HG03342 (cell line): ENCODE measurements at regions not wholly inside any gene's neighbourhood (a gene's known extent, or its start where the extent isn't known, plus 50 kb on each side); places are given as distances from the start of the nearest gene placed in this dataset.
"Not testable (repeated sequence)": the region's sequence is repeated elsewhere in the genome, so short reads cannot be mapped to it uniquely, and the experiment has no call there.

Experiments
- ATAC-seq: cut with Tn5 transposase; IDR thresholded peaks from one replicate; pipeline ENCODE4 v1.9.1; 2021; ENCODE audit warnings: mild to moderate bottlenecking, moderate library complexity; ENCODE audit not compliant: unreplicated experiment

- no peak for ATAC-seq
Observed at GRCh38 chr9:29245351-29245750, 1672.1 kb upstream of the C9orf72 start.

GRCh38 chr9:29270400-29270799 is 1697.1 kb upstream of the C9orf72 start:
- not testable (repeated sequence) for ATAC-seq

DNA sequence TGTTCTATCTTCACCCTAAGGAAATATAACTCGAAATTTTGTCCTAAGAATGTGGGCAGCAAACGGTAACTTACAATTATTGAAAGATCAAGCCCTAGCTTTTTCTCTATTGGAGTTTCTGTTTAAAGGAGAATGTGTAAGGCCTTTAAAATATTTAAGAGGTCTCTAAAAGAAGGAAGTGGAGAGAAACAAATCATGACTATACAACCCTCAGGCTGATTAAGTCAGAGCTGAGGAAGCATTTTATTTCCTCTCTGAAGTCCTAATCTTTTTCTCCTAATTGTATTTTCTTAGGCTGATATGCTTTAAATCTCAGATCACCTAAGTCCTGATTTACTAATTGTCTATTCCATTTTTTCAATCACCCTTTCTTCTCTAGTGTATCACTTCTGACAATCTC is 1708.8 kb upstream of the C9orf72 start:
- ATAC-seq, result no peak

DNA sequence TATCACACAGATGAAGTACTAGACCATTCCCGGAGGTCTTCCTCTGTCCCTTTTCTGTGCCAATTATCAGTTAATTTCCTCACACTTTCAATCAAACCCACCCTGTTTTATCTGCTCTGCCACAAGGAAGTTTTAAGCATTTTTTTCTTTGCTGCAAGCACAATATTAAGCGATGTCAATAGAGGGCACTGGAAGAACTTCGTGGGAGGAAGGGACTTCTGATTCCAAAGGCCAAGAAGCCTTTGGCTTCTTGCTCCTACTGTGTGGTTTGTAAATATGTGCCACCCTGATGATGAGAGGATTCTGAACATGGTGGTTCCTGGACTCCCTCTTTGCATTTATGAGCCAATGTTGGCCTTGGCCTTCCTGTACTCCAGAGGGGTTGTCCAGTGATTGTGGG is 1712.5 kb upstream of the C9orf72 start:
- no peak for ATAC-seq

- ATAC-seq, result no peak
Observed at GRCh38 chr9:29289365-29289764, 1716.1 kb upstream of the C9orf72 start.

GRCh38 chr9:29290516-29290915 is 1717.2 kb upstream of the C9orf72 start:
- no peak for ATAC-seq

DNA sequence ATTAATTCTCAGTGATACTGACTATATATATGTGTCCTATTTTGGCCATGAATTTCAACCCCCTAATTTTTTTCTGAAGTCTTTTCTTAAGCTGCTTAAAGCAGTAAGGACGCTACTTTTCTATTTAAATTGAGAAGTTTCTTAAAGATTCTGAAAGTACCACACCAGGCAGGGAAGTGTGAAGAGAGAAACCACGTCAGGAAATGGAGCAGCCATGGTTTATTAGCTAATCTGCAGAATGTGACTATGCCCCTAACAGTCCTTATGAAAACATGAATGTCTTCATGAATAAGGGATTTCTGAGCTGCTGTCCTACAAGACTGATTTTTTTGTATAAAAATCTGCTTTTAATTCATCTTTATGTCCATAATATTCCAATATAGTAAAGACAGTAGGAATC is 1724.3 kb upstream of the C9orf72 start:
- ATAC-seq, result no peak

- no peak for ATAC-seq
Observed at GRCh38 chr9:29311221-29311620, 1737.9 kb upstream of the C9orf72 start.

DNA sequence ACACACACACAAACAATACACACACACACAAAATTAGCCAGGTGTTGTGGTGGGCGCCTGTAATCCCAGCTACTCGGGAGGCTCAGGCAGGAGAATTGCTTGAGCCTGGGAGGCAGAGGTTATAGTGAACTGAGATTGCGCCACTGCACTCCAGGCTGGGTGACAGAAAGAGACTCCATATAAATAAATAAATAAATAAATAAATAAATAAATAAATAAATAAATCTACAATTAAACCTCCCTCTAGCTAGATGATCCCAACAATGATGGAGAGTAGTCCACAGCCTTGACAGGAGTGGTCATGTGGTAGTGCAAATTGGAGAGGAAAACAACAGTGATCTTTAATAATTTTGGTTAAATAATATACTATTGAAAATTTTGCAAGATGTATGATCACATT is 1739.0 kb upstream of the C9orf72 start:
- no peak for ATAC-seq

DNA sequence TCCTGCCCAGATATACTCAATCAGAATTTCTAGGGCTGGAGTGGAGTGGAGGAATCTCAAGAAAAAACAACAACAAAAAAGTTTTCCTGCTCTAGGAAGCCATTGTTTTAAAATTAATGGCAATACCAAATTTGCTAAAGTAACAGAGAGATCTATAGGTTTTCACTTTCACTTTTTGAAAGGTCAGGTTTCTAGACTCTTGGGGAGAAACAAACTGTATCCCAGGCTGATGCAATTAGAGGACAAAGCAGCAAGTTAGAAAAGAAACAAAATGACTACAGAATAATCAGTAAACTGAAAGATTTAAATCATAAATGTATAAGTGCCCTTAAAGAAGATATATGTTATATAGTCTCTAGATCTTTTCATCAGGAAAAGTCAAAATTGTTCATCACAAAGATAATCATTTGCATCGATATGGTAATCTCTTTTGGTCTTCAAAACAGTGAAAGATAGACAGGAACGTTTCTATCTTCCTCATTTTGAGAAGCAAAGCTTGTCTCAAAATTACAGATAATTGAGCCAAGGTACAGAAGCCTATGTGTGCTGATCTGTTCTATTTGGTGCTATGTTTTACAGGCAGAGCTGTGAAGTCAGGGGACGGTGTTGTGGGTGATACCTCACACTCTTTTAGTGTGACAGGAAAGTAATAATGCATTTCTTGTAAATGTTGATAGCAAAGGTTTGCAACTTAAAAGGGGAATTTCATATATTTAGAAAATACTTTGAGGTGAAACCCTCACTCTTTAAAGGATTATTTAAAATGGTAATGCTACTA is 1746.6 kb upstream of the C9orf72 start:
- ATAC-seq, result peak; percentile 46

- ATAC-seq, result peak; percentile 79
Observed at GRCh38 chr9:29322240-29322639, 1749.0 kb upstream of the C9orf72 start.

DNA sequence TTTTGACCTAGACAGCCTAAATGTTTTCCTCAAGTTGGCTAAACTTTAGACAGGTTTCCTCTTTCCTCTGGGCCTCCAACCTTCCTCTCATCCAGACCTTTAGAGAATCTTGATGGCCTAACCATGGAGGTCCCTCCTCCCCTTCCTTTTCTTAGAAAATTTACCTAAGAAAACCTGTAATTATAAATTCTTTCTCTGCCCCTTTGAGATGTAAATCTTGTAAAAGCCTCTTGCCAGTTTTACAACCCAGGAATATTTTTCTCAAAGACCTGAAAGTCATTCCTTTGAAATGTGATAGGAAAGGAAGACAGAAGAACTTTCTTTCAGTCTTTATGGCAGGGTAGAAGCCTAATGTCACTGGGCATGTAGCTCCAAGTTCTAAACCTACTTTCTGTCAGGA is 1752.6 kb upstream of the C9orf72 start:
- ATAC-seq, result no peak

DNA sequence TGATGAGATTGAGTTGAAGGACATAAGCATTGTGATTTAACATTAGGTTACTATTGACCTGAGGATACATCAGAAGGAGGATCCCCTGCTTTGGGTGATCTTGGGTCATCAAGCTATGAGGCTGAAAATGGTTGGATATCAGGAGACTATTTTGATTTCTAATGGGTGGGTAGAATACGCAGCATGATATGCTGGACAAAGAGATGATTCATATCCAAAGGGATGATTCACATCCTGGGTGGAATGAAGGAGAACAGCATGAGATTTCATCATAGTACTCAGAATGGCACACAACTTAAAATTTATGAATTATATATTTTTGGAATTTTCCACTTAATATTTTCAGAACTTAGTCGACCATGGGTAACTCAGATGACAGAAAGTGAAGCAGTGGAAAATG is 1759.5 kb upstream of the C9orf72 start:
- ATAC-seq, result no peak

DNA sequence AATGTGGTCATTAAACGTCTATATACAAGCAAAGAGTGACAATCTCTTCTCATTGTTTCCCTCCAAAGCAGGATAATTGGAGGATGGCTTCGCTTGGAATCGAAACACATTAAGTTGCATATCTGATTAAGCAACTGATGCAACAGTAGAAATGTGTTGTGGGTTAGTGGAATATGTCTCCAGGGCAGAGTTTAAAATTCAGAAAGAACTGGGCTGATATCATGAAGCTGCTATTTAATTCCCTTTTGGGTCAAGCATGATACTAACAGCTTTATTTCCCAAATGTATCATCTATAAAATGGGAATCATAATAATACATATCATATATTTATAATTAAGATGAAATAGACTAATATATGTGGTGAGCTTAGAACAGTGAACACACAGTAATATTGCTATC is 1763.0 kb upstream of the C9orf72 start:
- ATAC-seq, result no peak

GRCh38 chr9:29339387-29339786 is 1766.1 kb upstream of the C9orf72 start:
- no peak for ATAC-seq

- ATAC-seq, result no peak
Observed at GRCh38 chr9:29348999-29349398, 1775.7 kb upstream of the C9orf72 start.

DNA sequence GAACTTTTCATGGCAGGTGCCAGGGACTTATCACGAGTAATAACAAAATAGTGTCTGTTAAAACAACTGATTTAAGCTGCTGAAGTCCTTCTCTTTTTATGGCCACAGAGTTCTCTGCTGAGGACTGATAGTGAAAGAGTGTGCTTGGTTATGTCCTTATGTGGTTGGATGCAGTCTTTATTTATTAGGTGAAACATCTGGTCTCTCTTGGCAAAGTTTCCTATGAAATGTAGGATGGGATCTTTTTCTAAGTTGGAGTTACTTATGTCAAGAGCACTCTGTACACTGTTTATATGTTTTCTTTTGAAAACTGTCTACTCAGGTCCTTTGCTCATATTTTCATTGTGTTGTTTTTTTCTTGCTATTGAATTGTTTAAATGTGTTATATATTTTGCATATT is 1816.1 kb upstream of the C9orf72 start:
- no peak for ATAC-seq

- ATAC-seq, result no peak
Observed at GRCh38 chr9:29390859-29391258, 1817.6 kb upstream of the C9orf72 start.

DNA sequence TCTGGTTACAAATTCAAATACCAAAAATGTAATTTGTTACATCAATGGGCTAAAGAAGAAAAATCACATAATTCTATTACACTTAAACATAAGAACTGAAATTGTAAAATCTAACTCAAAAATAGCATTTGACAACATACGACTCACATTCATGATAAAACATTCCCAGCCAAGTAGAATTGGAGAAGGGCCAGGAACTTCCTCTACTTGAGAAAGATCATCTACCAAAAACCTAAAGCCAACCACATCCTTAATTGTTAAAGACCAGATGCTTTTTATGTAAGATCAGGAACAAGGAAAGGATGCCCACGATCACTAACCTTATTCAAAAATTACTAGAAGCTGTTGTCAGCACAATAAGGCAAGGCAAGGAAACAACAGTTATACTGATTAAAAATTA is 1819.8 kb upstream of the C9orf72 start:
- no peak for ATAC-seq

DNA sequence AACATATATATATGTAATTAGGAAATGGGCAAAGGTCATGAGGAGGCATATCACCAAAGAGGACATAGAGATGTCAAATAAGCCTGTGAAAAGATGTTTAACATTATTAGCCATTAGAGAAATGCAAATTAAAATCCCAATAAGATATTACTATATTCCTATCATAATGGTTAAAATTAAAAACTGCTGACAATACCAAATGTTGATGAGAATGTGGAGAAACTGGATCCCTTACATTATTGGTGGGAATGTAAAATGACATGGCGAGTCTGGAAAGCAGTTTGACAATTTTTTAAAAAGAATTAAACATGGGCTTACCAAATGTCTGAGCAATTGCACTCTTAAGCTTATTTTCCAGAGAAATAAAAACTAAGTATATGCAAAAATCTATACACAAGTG is 1821.6 kb upstream of the C9orf72 start:
- no peak for ATAC-seq

GRCh38 chr9:29397148-29397547 is 1823.9 kb upstream of the C9orf72 start:
- ATAC-seq, result no peak

GRCh38 chr9:29416204-29416603 is 1842.9 kb upstream of the C9orf72 start:
- ATAC-seq, result no peak

GRCh38 chr9:29422438-29422837 is 1849.2 kb upstream of the C9orf72 start:
- no peak for ATAC-seq
